NCI-H226 (cell line): ENCODE measurements at regions not wholly inside any gene's neighbourhood (a gene's known extent, or its start where the extent isn't known, plus 50 kb on each side); places are given as distances from the start of the nearest gene placed in this dataset.
"Not testable (repeated sequence)": the region's sequence is repeated elsewhere in the genome, so short reads cannot be mapped to it uniquely, and the experiment has no call there.

Experiments
- DNase-seq: peaks from one replicate; pipeline ENCODE4 v3.0.0-alpha.2; 2015

DNA sequence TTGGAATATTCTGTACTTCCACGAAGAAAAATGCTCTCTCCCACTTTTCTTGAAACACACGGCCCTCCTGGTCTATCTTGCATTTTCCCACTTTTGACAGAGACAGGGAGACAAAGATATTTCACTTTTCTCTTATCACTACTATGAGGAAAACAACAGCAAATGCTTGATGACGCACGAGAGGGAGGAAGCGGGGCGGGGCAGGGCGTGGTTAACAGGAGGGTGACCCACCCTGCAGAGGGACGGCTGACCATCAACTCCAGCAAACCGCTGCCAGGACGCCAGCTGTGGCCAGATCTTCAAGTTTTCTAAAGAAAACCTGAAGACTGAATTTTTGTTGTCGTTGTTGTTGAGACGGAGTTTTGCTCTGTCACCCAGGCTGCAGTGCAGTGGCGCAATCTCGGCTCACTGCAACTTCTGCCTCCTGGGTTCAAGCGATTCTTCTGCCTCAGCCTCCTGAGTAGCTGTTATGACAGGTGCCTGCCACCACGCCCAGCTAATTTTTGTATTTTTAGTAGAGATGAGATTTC lies 63.8 kb downstream of the NSUN5 start:
- DNase-seq: not testable (repeated sequence)

DNA sequence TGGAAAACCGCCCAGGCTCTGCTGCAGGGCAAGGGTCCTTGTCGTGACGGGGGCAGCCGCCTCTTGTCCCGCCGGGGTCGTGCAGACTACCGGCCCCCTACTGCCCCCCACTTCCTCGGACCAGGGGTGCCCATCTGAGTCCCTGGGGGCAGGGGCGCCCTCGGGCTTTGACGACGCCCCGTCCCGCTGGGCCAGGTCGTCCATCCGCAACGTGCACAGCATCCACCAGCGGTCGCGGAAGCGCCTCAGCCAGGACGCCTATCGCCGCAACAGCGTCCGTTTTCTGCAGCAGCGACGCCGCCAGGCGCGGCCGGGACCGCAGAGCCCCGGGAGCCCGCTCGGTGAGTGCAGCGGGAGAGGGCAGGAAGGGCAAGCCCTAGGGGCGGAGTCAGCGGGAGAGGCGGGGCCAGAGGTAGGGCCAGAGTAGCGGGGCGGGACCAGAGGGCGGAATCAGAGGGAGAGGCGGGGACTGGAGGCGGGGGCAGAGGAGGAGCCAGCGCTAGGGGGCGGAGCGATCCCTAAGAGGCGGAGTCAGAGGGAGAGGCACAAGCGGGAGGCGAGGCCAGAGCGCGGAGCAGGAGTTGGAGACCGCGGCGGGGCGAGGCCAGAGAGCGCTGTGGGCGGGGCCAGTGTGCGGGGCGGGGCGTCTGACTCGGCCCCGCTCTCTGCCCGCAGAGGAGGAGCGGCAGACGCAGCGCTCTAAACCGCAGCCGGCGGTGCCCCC lies 73.5 kb downstream of the NSUN5 start:
- not testable (repeated sequence) for DNase-seq

DNA sequence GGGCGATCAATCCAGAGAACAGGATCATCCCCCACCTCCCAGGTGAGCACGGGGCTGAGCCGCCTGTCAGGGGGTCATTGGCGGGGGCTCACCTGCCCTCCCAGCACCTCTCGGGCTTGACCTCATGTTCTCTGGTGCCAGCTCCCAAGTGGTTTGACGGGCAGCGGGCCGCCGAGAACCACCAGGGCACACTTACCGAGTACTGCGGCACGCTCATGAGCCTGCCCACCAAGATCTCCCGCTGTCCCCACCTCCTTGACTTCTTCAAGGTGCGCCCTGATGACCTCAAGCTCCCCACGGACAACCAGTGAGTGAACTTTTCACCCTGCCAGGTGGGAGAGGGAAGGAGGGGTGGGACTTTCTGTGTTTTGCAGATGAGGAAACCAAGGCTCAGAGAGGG lies 82.9 kb downstream of the NSUN5 start:
- not testable (repeated sequence) for DNase-seq

DNA sequence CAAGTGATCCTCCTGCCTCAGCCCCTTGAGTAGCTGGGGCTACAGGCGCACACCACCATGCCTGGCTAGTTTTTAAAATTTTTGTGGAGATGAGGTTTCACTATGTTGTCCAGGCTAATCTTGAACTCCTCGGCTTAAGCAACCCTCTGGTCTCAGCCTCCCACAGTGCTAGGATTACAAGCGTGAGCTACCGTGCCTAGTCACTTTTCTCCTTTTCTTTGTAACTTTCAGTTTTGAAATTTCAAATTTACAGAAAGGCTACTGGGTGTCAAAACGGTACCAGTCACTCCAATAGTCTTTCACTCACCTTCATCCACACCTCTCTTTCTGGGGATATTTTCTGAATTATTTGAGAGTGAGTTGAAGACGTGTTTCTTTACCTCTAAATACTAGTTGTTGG lies 86.9 kb downstream of the NSUN5 start:
- not testable (repeated sequence) for DNase-seq

DNA sequence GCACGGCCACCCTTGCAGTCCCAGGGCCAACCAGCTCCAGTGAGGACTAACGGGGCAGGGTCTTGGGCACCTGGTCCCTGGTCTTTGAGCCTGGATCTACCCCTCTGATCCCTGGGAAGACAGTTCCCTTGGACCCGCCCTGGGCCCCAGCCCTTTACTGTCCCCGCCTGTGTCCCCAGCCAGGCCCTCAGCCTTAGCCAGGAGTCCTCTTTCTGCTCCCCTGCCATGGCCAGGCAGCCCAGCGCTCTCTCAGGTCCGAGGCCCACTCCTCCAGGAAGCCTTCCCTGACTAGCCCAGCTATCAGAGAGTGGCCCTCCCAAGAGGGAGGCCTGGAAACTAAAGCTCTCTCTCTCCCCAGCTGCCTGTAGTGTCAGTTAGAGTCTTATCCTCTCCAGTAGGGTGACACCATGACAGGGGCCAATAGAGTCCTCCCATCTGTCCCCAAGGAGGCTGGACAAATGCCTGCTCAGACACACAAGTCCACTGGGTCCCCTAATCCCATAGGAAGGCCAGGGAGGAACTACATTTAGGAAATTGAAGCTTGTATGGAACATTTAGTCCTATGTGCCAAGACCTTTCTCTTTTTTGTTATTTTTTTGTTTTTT lies 87.8 kb downstream of the NSUN5 start:
- DNase-seq: not testable (repeated sequence)

DNA sequence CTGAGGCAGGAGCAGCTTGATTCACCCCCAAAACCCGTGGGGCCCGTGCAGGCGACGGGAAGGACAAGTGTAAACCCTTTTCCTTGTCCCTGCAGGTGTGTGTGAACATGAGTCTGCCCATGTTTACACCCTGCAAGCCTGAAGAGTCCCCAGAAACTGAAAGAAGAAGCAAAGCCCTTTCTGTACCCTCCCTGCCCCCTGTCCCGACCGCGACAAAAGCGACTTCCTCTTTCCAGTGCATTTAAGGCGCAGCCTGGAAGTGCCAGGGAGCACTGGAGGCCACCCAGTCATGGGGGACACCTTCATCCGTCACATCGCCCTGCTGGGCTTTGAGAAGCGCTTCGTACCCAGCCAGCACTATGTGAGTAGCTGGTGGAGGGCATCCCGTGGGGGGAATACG lies 88.3 kb downstream of the NSUN5 start:
- not testable (repeated sequence) for DNase-seq

DNA sequence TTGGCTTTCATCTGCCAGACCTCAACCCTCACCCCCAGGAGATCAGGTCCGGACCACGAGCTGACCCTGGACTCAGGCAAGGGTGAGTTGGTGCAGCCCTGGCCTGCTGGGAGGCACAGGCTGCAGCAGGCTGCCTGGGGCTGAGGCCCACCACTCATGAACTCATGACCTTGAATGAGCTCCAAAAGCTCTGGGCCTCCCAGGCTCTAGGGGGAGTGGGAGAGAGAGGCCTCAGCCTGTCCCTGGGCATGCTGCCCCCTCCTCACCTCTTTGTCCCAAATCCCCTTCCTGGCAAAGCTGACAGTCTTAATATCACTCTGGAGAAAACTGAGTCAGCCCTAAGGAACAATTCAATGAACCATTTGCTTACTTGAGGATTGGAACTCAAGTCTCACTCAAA lies 89.8 kb downstream of the NSUN5 start:
- not testable (repeated sequence) for DNase-seq

DNA sequence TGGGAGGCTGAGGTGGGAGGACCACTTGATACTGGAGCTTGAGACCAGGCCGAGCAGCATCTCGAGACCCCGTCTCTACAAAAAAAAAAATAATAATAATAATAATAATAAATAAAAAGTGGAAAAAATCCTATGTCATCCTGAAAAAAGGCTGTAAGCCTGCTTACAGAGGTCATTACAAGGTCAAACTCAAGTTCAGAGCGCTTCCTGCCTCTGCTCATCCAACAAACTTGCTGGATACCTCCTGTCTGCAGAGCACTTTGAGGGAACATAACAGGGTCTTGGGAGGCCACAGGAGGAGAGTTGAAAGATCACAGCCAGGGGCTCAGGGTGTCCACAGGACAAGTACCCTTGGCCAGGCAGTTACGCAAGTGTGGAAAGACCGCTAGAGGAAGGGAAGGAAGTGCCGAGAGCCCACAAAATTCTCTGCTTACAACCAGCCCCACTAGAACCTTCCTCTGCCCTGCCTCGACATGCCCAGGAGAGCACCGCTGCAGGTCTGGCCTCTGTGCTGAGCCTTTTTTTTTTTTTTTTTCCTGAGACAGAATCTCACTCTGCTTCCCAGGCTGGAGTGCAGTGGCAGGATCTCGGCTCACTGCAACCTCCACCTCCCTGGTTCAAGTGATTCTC lies 92.5 kb downstream of the NSUN5 start:
- not testable (repeated sequence) for DNase-seq

DNA sequence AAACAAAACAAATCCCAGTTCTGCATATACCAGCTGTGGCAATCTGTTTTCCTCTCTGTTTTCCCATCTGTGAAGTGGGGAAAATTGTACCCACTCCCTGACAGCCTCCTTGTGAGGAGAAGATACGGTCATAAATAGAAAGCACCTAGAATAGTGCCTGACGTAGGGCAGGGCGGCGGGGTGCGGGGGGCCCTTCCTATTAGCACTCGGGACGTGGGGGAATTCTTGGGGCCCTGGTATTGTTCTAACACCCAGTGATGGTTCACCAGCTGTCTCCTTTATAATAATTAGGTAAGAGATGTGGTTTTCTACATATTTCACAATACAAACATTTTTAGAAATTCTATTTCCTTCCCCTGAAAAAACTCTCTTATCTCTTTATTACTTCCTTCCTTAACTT lies 93.4 kb downstream of the NSUN5 start:
- not testable (repeated sequence) for DNase-seq

DNA sequence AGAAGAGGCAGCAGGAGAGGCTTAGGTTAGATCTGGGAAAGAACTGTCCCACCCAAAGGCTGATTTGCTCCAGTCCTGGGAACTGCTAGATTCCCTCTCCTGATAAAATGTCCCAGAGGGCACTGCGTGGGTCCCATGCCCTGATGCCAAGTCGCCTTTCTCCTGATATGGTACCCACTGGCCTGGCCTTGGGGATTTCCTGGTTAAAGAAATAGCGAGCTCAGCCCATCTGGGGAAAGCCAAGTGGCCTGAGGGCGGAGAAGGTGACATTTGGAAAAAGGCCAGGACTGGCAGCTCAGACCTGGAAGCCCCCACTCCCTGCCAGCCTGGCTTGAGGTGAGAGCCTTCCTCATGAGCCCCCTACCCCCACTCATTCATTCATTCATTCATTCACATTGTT lies 94.2 kb downstream of the NSUN5 start:
- not testable (repeated sequence) for DNase-seq

DNA sequence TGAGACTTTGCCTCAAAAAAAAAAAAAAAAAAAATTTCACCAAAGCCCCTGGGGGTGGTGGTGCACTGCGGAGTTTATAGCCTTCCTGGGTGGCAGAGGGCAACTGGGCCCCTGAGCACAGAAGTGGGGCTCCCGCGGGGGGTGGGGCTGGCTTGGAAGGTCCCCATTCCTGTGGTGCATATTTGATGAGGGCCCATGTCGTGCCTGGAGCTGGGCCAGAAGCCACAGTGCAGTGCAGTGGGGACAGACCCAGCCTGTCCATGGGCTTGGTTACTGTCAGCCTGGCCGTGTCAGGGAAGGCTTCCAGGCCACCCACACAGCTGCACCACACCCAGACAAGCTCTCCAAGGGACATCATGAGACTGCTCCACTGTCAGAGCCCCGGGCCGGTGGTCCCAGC lies 95.5 kb downstream of the NSUN5 start:
- not testable (repeated sequence) for DNase-seq

DNA sequence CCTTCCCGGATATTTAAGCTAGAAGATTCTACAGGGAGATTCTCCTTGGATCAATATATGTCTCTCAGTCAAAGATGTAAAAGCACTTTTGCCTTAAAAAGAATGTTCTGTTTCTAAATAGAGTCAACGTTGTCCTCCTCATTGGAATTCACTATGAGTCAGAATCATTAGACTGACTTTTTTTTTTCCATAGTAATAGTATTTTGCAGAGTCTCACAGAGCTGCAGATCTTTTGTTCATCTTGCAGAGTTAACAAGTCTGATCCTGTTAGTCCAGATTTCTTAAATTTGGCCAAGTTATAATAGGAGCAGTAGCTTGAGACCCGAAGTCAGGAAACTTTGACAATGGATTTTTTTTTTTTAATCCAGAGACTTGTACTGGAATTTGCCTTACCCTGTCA lies 103.0 kb downstream of the NSUN5 start:
- DNase-seq: not testable (repeated sequence)

DNA sequence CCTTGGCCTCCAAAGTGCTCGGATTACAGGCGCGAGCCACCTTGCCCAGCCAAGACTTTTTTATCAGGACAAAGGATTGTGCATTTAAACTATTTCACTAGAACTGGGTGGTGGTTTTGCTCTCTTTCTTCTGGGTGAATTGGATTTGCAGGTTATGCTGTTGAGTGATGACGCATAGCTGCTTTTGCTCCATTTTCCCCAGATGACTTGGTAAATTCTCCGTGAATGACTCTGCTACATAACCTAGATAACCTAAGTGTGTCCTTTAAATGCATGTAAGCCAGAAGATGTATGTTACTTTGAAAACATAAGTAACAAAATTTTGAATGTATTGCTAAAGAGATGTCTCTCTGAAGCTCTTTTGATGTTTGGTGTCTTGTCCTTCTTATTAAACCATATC lies 103.7 kb downstream of the NSUN5 start:
- peak; percentile 92 for DNase-seq

DNA sequence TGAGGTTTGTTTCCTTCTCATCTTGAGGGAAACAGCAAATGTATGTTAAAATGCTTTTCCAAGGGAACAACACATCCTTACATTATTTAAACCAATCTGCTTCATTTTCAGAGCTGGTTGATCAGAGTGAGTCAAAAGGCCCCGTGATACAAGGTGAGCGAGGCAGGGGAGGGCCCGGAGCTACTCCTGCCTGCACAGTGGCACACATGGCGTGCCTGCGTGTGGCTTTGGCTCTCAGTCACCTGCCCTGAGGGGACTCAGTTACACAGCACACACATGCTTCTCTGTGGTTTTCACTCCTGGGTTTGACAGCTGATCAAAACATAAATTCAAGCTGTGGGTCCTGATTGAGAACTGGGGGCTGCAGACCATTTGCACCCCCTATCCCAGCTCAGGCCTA lies 105.3 kb downstream of the NSUN5 start:
- DNase-seq: not testable (repeated sequence)

DNA sequence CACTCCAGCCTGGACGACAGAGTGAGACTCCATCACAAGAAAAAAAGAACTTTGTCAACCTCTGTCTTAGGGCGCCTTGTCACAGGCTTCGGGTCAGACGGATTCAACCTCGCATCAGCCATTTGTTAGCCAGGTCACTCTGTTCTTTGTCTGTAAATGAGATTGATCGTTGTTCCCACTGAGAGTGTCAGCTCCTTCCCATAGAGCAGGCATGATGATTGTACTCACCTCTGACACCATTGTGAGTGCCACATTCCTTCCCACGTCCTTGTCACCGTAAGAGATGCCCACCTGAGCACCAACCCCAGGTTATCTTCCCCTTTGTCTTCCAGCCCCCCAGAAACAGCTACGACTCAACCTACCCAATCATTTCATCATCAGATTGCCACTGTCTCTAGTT lies 107.4 kb downstream of the NSUN5 start:
- DNase-seq: not testable (repeated sequence)

DNA sequence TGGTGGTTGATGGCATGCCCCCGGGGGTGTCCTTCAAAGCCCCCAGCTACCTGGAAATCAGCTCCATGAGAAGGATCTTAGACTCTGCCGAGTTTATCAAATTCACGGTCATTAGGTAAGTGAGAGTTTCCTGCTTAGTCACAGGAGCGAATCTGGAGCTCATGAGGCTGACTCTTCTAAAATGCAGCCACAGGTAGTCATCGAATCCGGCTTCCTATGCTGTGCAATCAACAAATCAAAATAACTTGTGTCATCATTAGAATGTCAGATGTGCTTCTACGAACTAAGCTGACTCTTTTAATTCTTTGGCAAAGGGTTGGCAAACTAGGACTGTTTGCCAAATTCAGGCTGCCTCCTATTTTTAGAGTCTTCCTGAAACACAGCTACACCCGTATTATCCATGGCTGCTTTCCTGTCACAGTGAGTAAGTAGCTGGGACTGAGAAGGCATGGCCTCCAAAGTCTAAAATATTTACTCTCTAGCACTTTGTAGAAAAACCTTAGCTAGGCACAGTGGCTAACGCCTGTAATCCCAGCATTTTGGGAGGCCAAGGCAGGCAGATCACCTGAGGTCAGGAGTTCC lies 108.0 kb downstream of the NSUN5 start:
- DNase-seq: not testable (repeated sequence)

DNA sequence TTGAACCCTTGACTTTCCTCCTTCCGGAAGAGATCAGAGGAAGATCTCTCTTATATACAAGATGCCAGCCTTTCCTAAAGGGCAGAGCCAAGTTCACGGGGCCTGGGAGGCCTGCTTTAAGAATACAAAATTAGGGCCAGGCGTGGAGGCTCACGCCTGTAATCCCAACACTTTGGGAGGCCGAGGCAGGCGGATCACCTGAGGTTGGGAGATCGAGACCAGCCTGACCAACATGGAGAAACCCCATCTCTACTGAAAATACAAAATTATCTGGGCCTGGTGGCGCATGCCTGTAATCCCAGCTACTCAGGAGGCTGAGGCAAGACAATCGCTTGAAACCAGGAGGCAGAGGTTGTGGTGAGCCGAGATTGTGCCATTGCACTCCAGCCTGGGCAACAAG lies 108.2 kb upstream of the SPDYE9 start:
- DNase-seq: not testable (repeated sequence)

DNA sequence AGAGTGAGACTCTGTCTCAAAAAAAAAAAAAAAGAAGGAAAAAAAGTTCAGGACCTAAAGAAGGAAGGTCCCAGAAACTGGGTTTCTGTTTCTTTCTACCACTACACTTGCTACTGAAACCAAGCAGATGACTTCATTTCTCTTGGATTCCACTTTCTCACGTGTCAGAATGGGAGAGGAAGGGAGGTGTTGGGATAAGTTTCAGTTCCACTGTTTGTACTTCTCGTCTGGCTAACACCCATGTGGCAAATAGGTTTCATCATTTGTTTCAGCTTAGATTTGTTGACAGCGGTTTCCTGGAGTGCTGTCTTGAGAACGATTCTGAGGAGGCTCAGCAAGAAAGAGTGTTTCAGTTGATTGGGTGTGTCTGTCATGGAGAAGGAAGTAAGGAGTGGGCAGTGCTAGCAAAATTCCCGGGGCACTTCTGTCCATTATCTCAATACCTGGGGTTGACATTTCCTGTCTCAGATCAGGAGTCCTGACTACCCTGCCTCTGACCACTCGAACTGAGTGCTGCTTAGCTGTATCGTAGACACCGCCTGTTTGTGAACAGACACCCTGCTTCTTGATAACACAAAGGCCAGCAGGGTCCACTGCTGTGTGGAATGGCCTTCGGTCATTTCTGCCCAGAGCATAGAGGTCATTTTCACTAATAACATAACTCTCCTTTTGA lies 104.8 kb upstream of the SPDYE9 start:
- DNase-seq: not testable (repeated sequence)

DNA sequence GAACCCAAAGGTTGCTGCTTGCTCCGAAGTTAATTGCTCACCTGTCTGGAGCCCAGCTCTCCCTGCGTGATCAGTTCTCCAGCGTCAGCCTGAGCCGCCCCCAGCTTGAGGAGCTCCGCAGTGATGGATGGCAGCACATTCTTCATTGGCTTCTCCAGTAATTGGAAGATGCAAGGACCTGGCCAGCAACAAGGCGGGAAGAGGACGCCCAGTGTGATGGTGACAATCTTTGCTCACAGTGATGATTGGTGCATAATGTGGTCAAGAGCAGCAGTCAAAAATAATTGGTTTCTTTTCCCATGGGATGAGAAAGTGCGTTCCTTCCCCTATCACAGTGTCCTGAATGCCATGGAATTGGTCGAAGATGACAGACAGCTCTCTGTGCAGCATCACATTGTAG lies 102.4 kb upstream of the SPDYE9 start:
- DNase-seq: not testable (repeated sequence)

DNA sequence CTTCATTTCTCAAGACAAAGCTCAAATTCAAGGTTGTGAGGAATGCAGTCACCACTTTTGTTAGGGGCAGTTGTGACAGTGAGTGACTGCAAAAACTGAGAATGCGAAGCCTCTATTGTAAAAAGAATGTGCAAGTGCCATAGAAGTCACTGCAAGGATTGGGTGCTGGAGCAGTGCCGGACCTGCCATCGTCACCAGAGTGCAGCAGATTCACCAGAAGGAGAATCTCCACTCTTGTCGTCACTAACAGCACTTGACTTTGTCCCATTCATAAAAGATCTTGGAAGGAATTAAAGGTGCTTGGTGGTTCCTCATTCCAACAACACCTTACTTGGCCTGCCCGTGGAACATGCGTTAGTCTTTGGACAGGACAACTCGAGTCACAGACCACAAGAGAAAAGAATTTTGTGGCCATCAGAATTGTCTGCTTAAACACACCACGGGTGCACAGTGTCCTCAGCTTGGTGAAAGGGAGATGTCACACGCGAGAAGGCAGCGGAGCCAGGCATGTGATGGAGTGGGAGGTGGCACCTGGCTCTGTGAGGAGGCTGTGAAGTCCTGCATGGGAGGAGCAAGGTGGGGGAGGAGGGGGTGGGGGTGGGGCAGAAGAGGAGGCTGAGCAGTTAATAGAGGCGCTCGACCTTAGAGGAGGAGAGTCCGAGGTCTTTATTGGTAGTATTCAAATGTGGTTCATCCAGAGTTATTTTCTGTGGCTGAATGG lies 100.9 kb upstream of the SPDYE9 start:
- not testable (repeated sequence) for DNase-seq

DNA sequence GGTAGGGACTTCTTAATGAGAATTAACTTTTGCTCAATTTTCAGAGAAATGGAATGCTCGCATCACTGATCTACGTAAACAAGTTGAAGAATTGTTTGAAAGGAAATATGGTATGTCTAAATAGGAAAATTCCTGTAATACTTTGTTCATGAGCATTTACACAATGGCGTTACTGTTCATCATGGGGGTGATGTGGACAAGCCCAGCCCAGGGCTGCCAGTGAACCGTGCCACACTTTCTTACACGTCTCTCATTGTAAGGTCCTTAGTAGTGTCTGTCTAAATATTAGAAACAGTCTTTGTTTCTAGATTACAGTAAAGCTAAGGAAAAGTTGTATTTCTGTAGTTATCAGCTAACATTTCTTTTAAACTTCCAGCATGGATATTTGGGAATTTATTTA lies 91.0 kb upstream of the SPDYE9 start:
- DNase-seq: not testable (repeated sequence)

DNA sequence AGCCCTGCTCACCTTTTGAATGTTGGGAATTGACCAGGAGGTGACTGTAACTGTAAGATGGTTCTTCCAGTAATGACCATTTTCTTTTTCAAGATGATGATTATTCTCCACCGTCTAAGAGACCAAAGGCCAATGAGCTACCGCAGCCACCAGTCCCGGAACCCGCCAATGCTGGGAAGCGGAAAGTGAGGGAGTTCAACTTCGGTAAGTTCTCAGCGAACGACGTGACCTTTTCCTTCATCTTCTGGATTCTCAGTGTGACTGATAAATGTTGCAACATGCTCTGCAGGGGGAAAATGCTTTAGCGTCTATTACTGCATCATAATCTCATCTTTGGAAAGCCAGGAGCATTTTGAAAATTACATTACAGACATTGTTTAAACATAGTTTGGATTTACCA lies 89.5 kb upstream of the SPDYE9 start:
- not testable (repeated sequence) for DNase-seq
